ENCODE measurements at regions not wholly inside any gene's neighbourhood (a gene's known extent, or its start where the extent isn't known, plus 50 kb on each side); places are given as distances from the start of the nearest gene placed in this dataset.

DNA sequence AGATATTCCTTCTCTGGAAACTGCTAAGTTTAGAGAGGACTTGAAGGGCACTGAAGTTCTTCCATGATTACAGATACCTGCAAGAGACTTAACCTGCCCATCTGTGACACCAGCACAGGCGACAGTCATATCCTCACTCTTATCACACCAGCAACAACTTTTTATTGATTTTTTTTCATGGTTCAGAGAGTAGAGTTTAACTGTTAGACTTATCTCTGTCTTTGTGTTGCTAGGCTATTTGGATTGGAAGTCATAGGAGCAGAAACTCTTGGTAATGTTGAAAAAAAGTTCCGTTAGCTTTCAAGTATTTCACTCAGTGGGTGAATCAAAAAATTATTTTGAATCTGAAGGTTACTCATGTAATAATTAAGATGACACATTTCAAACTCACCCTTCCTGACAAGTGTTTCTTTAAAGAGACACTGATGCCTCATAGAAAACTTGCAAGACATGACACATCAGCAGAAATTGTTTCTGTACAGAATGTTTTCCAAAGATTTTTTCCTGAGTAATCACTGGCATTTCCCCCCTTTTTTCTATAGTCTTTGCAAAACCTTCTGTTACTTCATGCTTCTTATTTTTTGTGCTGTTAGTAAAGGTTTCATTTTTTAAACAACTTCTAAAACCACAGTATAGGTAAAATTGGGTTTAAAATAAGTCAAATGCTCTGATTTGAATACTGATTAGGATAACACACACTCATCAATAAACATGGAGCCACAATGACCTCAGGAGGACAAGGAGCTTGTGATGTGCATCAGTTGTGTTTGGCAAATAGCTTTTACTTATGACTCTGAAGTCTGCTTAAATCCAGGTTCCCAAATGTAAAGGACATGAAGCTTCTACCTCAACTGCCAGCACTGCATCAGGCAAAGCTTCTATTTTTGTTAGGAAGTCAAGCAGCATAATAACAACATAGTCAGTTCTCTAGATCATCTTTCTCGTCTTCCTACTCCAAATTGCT is 252.9 kb upstream of the MAN1A1 start:
- Histone ChIP-seq H3K79me2 (ENCODE audit: insufficient read depth, low read depth, low read length) (no peaks in the 10 kb centered on the region), H2AFZ (ENCODE audit: low read length) (no peak overlapping the region), H3K36me3 (ENCODE audit: insufficient read depth, low read length) (no peaks in the 10 kb centered on the region), H4K20me1 (ENCODE audit: insufficient read depth, low read length) (no peaks in the 10 kb centered on the region), H3K9me2 (ENCODE audit: insufficient read depth, low read length) (no peaks in the 10 kb centered on the region), H3K4me1 (ENCODE audit: insufficient read depth, low read length, poor library complexity, severe bottlenecking) (no peaks in the 10 kb centered on the region), H3K4me2 (ENCODE audit: low read length) (no peak overlapping the region), H3K4me3 (ENCODE audit: low read depth, low read length, poor library complexity, severe bottlenecking) (no peak overlapping the region), H3K9me3 (ENCODE audit: low read length) (no peaks in the 10 kb centered on the region; the same call in 1 of the 2 replicates), H3K27ac (ENCODE audit: low read depth, low read length, poor library complexity, severe bottlenecking) (no peak overlapping the region)
- ChIA-PET POLR2A (interaction anchor here (1.4 to 1.8 kb wide), 3 partner anchors 9 to 16 kb away, joined by 3 to 5 read pairs (median 5); no protein-coding TSS in a partner anchor), CTCF (ENCODE audit: unreplicated experiment) (interaction anchor here (0.7 kb wide), 1 partner anchor 11 kb away, joined by 4 read pairs; no protein-coding TSS in a partner anchor)
- BruUV-seq (replicated peaks): no TSS peak
- no peak for TF ChIP-seq EZH2phosphoT487 (IDR thresholded peaks at IDR 0.05; ENCODE audit: borderline replicate concordance, low read depth, low read length)
- TF ChIP-seq, protein P1, sequence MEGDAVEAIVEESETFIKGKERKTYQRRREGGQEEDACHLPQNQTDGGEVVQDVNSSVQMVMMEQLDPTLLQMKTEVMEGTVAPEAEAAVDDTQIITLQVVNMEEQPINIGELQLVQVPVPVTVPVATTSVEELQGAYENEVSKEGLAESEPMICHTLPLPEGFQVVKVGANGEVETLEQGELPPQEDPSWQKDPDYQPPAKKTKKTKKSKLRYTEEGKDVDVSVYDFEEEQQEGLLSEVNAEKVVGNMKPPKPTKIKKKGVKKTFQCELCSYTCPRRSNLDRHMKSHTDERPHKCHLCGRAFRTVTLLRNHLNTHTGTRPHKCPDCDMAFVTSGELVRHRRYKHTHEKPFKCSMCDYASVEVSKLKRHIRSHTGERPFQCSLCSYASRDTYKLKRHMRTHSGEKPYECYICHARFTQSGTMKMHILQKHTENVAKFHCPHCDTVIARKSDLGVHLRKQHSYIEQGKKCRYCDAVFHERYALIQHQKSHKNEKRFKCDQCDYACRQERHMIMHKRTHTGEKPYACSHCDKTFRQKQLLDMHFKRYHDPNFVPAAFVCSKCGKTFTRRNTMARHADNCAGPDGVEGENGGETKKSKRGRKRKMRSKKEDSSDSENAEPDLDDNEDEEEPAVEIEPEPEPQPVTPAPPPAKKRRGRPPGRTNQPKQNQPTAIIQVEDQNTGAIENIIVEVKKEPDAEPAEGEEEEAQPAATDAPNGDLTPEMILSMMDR (conservative IDR thresholded peaks at IDR 0.05; ENCODE audit: low read length): no peak
- intact Hi-C loops (cut with micrococcal nuclease; ENCODE audit: unreplicated experiment): no loop called here
- DNase-seq (ENCODE audit: low spot score): no peak

DNA sequence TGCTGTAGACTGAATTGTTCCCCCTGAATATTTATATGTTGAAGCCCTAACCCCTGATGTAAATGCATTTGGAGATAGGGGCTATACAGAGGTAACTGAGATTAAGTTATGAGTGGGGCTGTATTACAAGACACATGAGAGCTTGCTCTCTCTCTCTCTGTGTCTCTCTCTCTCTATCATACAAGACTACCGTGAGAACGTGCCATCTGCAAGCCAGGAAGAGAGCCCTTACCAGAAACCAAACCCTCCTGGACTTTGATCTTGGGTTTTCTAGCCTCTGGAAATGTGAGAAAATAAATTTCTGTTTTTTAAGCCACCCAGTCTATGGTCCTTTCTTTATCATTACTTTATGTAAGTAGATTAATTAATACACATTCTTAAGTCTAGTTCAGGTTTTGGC is 249.3 kb upstream of the MAN1A1 start:
- Histone ChIP-seq H3K36me3 (ENCODE audit: insufficient read depth, low read length) (no peaks in the 10 kb centered on the region), H3K9me3 (ENCODE audit: low read length) (no peaks in the 10 kb centered on the region), H3K27ac (ENCODE audit: low read depth, low read length, poor library complexity, severe bottlenecking) (no peak overlapping the region), H3K79me2 (ENCODE audit: insufficient read depth, low read depth, low read length) (no peaks in the 10 kb centered on the region), H2AFZ (ENCODE audit: low read length) (no peak overlapping the region), H4K20me1 (ENCODE audit: insufficient read depth, low read length) (no peaks in the 10 kb centered on the region), H3K9me2 (ENCODE audit: insufficient read depth, low read length) (no peaks in the 10 kb centered on the region), H3K4me3 (ENCODE audit: low read depth, low read length, poor library complexity, severe bottlenecking) (no peak overlapping the region), H3K4me1 (ENCODE audit: insufficient read depth, low read length, poor library complexity, severe bottlenecking) (no peaks in the 10 kb centered on the region), H3K4me2 (ENCODE audit: low read length) (no peak overlapping the region)
- no peak for TF ChIP-seq EZH2phosphoT487 (IDR thresholded peaks at IDR 0.05; ENCODE audit: borderline replicate concordance, low read depth, low read length)
- TF ChIP-seq, protein P1 (conservative IDR thresholded peaks at IDR 0.05; ENCODE audit: low read length): no peak
- POLR2A ChIA-PET: no interaction called here
- CTCF ChIA-PET (ENCODE audit: unreplicated experiment): no interaction called here
- no TSS peak for BruUV-seq (replicated peaks)
- intact Hi-C loops (cut with micrococcal nuclease; ENCODE audit: unreplicated experiment): no loop called here
- no peak for DNase-seq (ENCODE audit: low spot score)

DNA sequence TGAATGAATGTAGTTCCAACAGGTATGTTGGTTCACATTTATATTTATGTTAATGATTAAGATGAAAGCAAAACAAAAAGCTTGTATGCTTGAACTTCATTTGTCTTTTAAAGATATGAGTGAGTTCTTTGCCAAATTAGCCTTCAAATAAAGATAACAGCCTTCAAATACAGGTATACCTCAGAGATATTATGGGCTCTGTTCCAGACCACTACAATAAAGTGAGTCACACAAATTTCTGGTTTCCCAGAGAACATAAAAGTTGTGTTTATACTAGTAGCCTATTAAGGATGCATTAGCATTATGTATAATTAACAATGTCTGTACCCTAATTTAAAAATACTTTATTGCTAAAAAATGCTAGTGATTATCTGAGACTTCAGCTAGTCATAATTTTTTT is 245.3 kb upstream of the MAN1A1 start:
- ChIA-PET POLR2A (interaction anchor here (0.7 kb wide), 1 partner anchor 17 kb away, joined by 3 read pairs; no protein-coding TSS in a partner anchor), CTCF (ENCODE audit: unreplicated experiment) (no interaction called here)
- Histone ChIP-seq H4K20me1 (ENCODE audit: insufficient read depth, low read length) (no peaks in the 10 kb centered on the region), H3K79me2 (ENCODE audit: insufficient read depth, low read depth, low read length) (no peaks in the 10 kb centered on the region), H3K4me3 (ENCODE audit: low read depth, low read length, poor library complexity, severe bottlenecking) (no peak overlapping the region), H3K36me3 (ENCODE audit: insufficient read depth, low read length) (no peaks in the 10 kb centered on the region), H3K9me2 (ENCODE audit: insufficient read depth, low read length) (no peaks in the 10 kb centered on the region), H2AFZ (ENCODE audit: low read length) (no peak overlapping the region), H3K27ac (ENCODE audit: low read depth, low read length, poor library complexity, severe bottlenecking) (no peak overlapping the region), H3K4me1 (ENCODE audit: insufficient read depth, low read length, poor library complexity, severe bottlenecking) (peaks cover under 1% of the 10 kb centered on the region), H3K4me2 (ENCODE audit: low read length) (no peak overlapping the region), H3K9me3 (ENCODE audit: low read length) (no peaks in the 10 kb centered on the region)
- intact Hi-C loops (cut with micrococcal nuclease; ENCODE audit: unreplicated experiment): no loop called here
- no peak for DNase-seq (ENCODE audit: low spot score)
- BruUV-seq (replicated peaks): no TSS peak
- TF ChIP-seq EZH2phosphoT487 (IDR thresholded peaks at IDR 0.05; ENCODE audit: borderline replicate concordance, low read depth, low read length): no peak
- TF ChIP-seq, protein P1 (conservative IDR thresholded peaks at IDR 0.05; ENCODE audit: low read length): no peak
